ENCODE measurements at regions not wholly inside any gene's neighbourhood (a gene's known extent, or its start where the extent isn't known, plus 50 kb on each side); places are given as distances from the start of the nearest gene placed in this dataset.

DNA sequence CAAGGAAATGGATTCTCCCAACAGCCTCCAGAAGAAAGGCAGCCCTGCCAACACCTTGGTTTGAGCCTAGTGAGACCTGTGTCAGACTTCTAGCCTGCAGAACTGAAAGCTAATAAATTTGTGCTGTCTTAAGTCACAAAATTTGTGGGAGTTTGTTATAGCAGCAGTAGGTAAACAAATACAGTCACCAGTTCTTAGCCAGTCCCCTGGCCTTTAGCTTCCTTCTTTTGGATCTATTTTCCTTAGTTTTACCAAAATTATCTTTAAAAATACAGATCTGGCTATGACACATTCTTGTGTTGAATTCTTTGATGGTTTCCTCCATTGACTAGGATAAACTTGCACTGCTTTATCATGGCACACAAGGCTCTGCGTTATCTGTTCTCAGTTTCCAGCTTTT, 697.9 kb upstream of the FANCL start:
- Mint-ChIP-seq H3K27me3 (no peaks in the 10 kb centered on the region), H3K4me1 (ENCODE audit: low read depth) (no peaks in the 10 kb centered on the region), H3K9me3 (no peaks in the 10 kb centered on the region), H3K27ac (no peak overlapping the region), H3K4me3 (no peak overlapping the region), H3K36me3 (ENCODE audit: low read depth) (no peaks in the 10 kb centered on the region)
- ATAC-seq (ENCODE audit: poor library complexity) (no peak), DNase-seq (no peak)
- H3K4me3 ChIP-seq (ENCODE audit: low read length): no peak overlapping the region
- no peaks in the 10 kb centered on the region for H3K4me1 ChIP-seq (ENCODE audit: insufficient read depth, low read length)
- POLR2A ChIA-PET: no interaction called here
- TF ChIP-seq, protein P1, sequence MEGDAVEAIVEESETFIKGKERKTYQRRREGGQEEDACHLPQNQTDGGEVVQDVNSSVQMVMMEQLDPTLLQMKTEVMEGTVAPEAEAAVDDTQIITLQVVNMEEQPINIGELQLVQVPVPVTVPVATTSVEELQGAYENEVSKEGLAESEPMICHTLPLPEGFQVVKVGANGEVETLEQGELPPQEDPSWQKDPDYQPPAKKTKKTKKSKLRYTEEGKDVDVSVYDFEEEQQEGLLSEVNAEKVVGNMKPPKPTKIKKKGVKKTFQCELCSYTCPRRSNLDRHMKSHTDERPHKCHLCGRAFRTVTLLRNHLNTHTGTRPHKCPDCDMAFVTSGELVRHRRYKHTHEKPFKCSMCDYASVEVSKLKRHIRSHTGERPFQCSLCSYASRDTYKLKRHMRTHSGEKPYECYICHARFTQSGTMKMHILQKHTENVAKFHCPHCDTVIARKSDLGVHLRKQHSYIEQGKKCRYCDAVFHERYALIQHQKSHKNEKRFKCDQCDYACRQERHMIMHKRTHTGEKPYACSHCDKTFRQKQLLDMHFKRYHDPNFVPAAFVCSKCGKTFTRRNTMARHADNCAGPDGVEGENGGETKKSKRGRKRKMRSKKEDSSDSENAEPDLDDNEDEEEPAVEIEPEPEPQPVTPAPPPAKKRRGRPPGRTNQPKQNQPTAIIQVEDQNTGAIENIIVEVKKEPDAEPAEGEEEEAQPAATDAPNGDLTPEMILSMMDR (IDR thresholded peaks at IDR 0.05): no peak
- no peaks in the 10 kb centered on the region for H3K27me3 ChIP-seq (ENCODE audit: control insufficient read depth in 1 of 2, insufficient read depth in 2 of 2, low read length in 2 of 2)
- peaks cover 0 to 7% of the 10 kb centered on the region in 2 experiments for H3K9me3 ChIP-seq (ENCODE audit: control insufficient read depth in 1 of 2, insufficient read depth in 1 of 2, low read length in 2 of 2)
- H3K36me3 ChIP-seq (ENCODE audit: insufficient read depth, low read length): no peaks in the 10 kb centered on the region
- H3K27ac ChIP-seq (ENCODE audit: low read depth in 1 of 2, low read length in 2 of 2): no peak overlapping the region
- CTCF ChIA-PET: no interaction called here
- intact Hi-C loops (cut with DNase I, micrococcal nuclease): no loop called here

DNA sequence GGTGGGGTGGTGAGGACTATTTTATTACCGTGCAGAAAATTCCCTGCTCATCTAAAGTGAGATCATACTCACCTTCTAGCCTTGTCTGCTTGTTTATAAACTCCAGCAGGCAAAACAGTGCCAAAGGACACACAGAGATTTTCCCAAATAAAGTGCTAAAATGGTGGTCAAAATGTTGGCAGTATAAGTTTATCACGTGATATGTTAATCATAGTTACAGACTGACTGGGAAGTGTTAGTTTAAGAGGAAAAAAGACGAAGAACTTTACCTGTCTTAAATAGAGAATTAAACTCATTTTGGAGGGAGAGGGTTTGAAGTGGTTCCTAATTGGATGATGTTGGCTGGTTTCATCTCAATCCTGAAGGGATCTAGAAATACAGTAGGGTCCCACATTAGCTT, 691.7 kb upstream of the FANCL start:
- ChIA-PET CTCF (no interaction called here), POLR2A (no interaction called here)
- Mint-ChIP-seq H3K4me1 (ENCODE audit: low read depth) (no peaks in the 10 kb centered on the region), H3K27me3 (no peaks in the 10 kb centered on the region), H3K27ac (no peak overlapping the region), H3K36me3 (ENCODE audit: low read depth) (no peaks in the 10 kb centered on the region), H3K9me3 (no peaks in the 10 kb centered on the region), H3K4me3 (no peak overlapping the region)
- ATAC-seq (ENCODE audit: poor library complexity) (no peak), DNase-seq (no peak)
- Histone ChIP-seq H3K4me3 (ENCODE audit: low read length) (no peak overlapping the region), H3K9me3 (ENCODE audit: control insufficient read depth in 1 of 2, insufficient read depth in 1 of 2, low read length in 2 of 2) (no peaks in the 10 kb centered on the region), H3K27ac (ENCODE audit: low read depth in 1 of 2, low read length in 2 of 2) (no peak overlapping the region), H3K36me3 (ENCODE audit: insufficient read depth, low read length) (no peaks in the 10 kb centered on the region), H3K27me3 (ENCODE audit: control insufficient read depth in 1 of 2, insufficient read depth in 2 of 2, low read length in 2 of 2) (no peaks in the 10 kb centered on the region), H3K4me1 (ENCODE audit: insufficient read depth, low read length) (no peaks in the 10 kb centered on the region)
- intact Hi-C loops (cut with DNase I, micrococcal nuclease): no loop called here
- TF ChIP-seq, protein P1 (IDR thresholded peaks at IDR 0.05): no peak

DNA sequence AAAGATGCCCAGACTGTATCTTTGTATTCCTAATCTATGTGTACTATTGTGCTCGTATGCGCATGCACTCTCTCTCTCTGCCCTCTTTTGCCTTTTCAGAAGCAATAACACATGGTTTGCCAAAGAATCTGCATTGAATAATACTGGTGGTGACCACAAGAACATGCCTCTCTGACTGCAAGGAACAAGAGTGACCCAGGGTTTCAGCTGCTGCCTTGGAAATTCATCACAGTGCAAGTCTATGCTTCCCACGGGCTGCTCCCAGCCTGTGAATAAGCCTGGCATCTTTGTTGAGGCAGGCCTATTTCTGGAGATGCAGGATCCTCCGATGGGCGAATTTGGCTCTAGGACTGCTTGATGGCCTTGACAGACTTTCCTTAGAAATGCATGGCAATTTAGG, 689.4 kb upstream of the FANCL start:
- Mint-ChIP-seq H3K27me3 (no peaks in the 10 kb centered on the region), H3K36me3 (ENCODE audit: low read depth) (no peaks in the 10 kb centered on the region), H3K9me3 (no peaks in the 10 kb centered on the region), H3K4me3 (no peak overlapping the region), H3K27ac (no peak overlapping the region), H3K4me1 (ENCODE audit: low read depth) (no peaks in the 10 kb centered on the region)
- intact Hi-C loops (cut with DNase I, micrococcal nuclease): no loop called here
- ChIA-PET CTCF (no interaction called here), POLR2A (no interaction called here)
- ATAC-seq (ENCODE audit: poor library complexity) (no peak), DNase-seq (no peak)
- no peaks in the 10 kb centered on the region for H3K36me3 ChIP-seq (ENCODE audit: insufficient read depth, low read length)
- TF ChIP-seq, protein P1 (IDR thresholded peaks at IDR 0.05): no peak
- H3K27ac ChIP-seq (ENCODE audit: low read depth in 1 of 2, low read length in 2 of 2): no peak overlapping the region
- no peaks in the 10 kb centered on the region for H3K4me1 ChIP-seq (ENCODE audit: insufficient read depth, low read length)
- no peak overlapping the region for H3K4me3 ChIP-seq (ENCODE audit: low read length)
- H3K27me3 ChIP-seq (ENCODE audit: control insufficient read depth in 1 of 2, insufficient read depth in 2 of 2, low read length in 2 of 2): no peaks in the 10 kb centered on the region
- H3K9me3 ChIP-seq (ENCODE audit: control insufficient read depth in 1 of 2, insufficient read depth in 1 of 2, low read length in 2 of 2): no peaks in the 10 kb centered on the region

All from CD4-positive, alpha-beta T cell (primary cell).